Smooth muscle cell (in vitro differentiated cells): ENCODE measurements at regions not wholly inside any gene's neighbourhood (a gene's known extent, or its start where the extent isn't known, plus 50 kb on each side); places are given as distances from the start of the nearest gene placed in this dataset.
A peak's percentile ranks its signal among the peaks of the same experiment; 100 is the strongest.

ENCODE experiments used
- DNase-seq: peaks from one replicate; lab custom pipeline; 2025; ENCODE audit not compliant: unreplicated experiment; lab: John Stamatoyannopoulos, UW
- H2AFZ ChIP-seq: fragments of 200-600 bp; sonication (generic); 2 replicates; pipeline ENCODE4 v1.6.0; 2016; ENCODE audit warnings: antibody characterized with exemption, low read depth, mild to moderate bottlenecking
- H3F3A ChIP-seq: fragments of 200-600 bp; sonication (generic); 2 replicates; pipeline ENCODE4 v1.6.0; 2017; ENCODE audit warnings: antibody characterized with exemption, low read depth
- H3K27ac ChIP-seq: fragments of 200-600 bp; sonication (generic); 2 replicates; pipeline ENCODE4 v1.5.1; 2016; ENCODE audit warnings: low read depth, mild to moderate bottlenecking
- H3K27me3 ChIP-seq: fragments of 200-600 bp; sonication (generic); 2 replicates; pipeline ENCODE4 v1.6.1; 2016; ENCODE audit warnings: low read depth, mild to moderate bottlenecking
- H3K36me3 ChIP-seq: fragments of 200-600 bp; sonication (generic); 2 replicates; pipeline ENCODE4 v1.5.1; 2016; ENCODE audit warnings: low read depth
- H3K4me1 ChIP-seq: fragments of 200-600 bp; sonication (generic); 2 replicates; pipeline ENCODE4 v1.5.1; 2016; ENCODE audit warnings: low read depth
- H3K4me2 ChIP-seq: fragments of 200-600 bp; sonication (generic); 2 replicates; pipeline ENCODE4 v1.6.0; 2016; ENCODE audit warnings: mild to moderate bottlenecking
- H3K4me3 ChIP-seq: fragments of 200-600 bp; sonication (generic); 2 replicates; pipeline ENCODE4 v1.5.1; 2016; ENCODE audit warnings: mild to moderate bottlenecking
- H3K79me2 ChIP-seq: fragments of 200-600 bp; sonication (generic); 2 replicates; pipeline ENCODE4 v1.6.0; 2016; ENCODE audit warnings: low read depth, mild to moderate bottlenecking
- H3K9ac ChIP-seq: fragments of 200-600 bp; sonication (generic); 2 replicates; pipeline ENCODE4 v1.6.0; 2016; ENCODE audit warnings: low read depth
- H3K9me3 ChIP-seq: fragments of 200-600 bp; sonication (generic); replicated peaks from 2 replicates; pipeline ENCODE4 v1.5.1; 2016; ENCODE audit warnings: low read depth
- H4K20me1 ChIP-seq: fragments of 200-600 bp; sonication (generic); 2 replicates; pipeline ENCODE4 v1.6.0; 2016; ENCODE audit warnings: low read depth
- CTCF ChIP-seq: fragments of 200-600 bp; sonication (generic); IDR thresholded peaks from 2 replicates; pipeline ENCODE4 v1.5.1; 2017; ENCODE audit warnings: borderline replicate concordance, mild to moderate bottlenecking, antibody characterized with exemption; ENCODE audit not compliant: insufficient read depth, poor library complexity, severe bottlenecking
- WGBS: methylation state at CpG from one replicate; pipeline ENCODE4 v1.1.7; 2016; ENCODE audit warnings: low lambda C conversion rate; 5-methylcytosine and 5-hydroxymethylcytosine counted together

DNA sequence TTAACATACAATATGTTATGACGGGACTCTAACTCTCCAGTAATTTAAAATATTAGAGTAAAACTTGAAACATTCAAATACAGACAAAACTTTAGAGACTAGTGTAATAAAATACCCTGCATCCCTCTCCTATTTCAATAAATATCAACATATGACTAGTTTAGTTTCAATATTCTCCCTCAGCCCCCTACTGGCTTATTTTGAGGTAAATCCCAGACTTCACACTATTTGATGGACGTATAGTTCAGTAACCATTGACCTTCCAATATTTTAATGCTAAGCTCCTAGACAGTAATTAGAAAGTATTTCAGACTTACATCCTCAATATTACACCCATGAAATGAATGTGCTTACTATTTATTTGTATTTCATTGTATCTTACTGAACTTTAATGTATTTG, 180.7 kb upstream of the STARD13 start:
- no peaks in the 10 kb centered on the region for H3K9me3 ChIP-seq
- peaks cover under 1% of the 10 kb centered on the region for H3F3A ChIP-seq
- no peaks in the 10 kb centered on the region for H3K36me3 ChIP-seq
- no peak overlapping the region for H3K9ac ChIP-seq
- no peaks in the 10 kb centered on the region for H4K20me1 ChIP-seq
- no peak overlapping the region for H3K27ac ChIP-seq
- no peak overlapping the region for H3K4me3 ChIP-seq
- H2AFZ ChIP-seq: no peak overlapping the region
- H3K4me1 ChIP-seq: peaks cover 4% of the 10 kb centered on the region
- no peak for DNase-seq
- no peaks in the 10 kb centered on the region for H3K27me3 ChIP-seq
- H3K79me2 ChIP-seq: no peaks in the 10 kb centered on the region
- H3K4me2 ChIP-seq: no peak overlapping the region
- TF ChIP-seq CTCF: peak; percentile 12
- WGBS: 92% methylated on average over 2 of the region's 2 CpGs

GRCh38 chr13:33467556-33467955, 182.0 kb upstream of the STARD13 start:
- Histone ChIP-seq H3K27me3 (no peaks in the 10 kb centered on the region), H3F3A (peaks cover 4% of the 10 kb centered on the region), H3K27ac (no peak overlapping the region), H3K9ac (no peak overlapping the region), H3K79me2 (no peaks in the 10 kb centered on the region), H3K4me3 (no peak overlapping the region), H3K4me1 (peaks cover 9% of the 10 kb centered on the region), H3K9me3 (no peaks in the 10 kb centered on the region), H2AFZ (no peak overlapping the region), H3K4me2 (no peak overlapping the region), H3K36me3 (no peaks in the 10 kb centered on the region), H4K20me1 (no peaks in the 10 kb centered on the region)
- no peak for DNase-seq
- 98% methylated on average over 3 of the region's 3 CpGs for WGBS
- TF ChIP-seq CTCF: no peak

- no peaks in the 10 kb centered on the region for H4K20me1 ChIP-seq
- DNase-seq: no peak
- H3K9ac ChIP-seq: no peak overlapping the region
- H3K4me3 ChIP-seq: no peak overlapping the region
- H3K4me1 ChIP-seq: peaks cover 9% of the 10 kb centered on the region
- no peaks in the 10 kb centered on the region for H3K36me3 ChIP-seq
- no peaks in the 10 kb centered on the region for H3K27me3 ChIP-seq
- H3K4me2 ChIP-seq: peak overlapping the region; percentile 78
- H3F3A ChIP-seq: peaks cover 4% of the 10 kb centered on the region
- no peaks in the 10 kb centered on the region for H3K79me2 ChIP-seq
- no peak for TF ChIP-seq CTCF
- H3K9me3 ChIP-seq: no peaks in the 10 kb centered on the region
- peak overlapping the region; percentile 10 for H2AFZ ChIP-seq
- peak overlapping the region; percentile 41 for H3K27ac ChIP-seq
These were observed 185.6 kb upstream of the STARD13 start for GRCh38 chr13:33471204-33471603.

- H3K27ac ChIP-seq: no peak overlapping the region
- no peaks in the 10 kb centered on the region for H4K20me1 ChIP-seq
- H3K9ac ChIP-seq: no peak overlapping the region
- H3K27me3 ChIP-seq: no peaks in the 10 kb centered on the region
- no peak for TF ChIP-seq CTCF
- DNase-seq: no peak
- WGBS: 87% methylated on average over 3 of the region's 3 CpGs
- H3K9me3 ChIP-seq: no peaks in the 10 kb centered on the region
- no peak overlapping the region for H3K4me3 ChIP-seq
- H3K4me1 ChIP-seq: peaks cover 9% of the 10 kb centered on the region
- no peaks in the 10 kb centered on the region for H3K36me3 ChIP-seq
- H3F3A ChIP-seq: peaks cover 4% of the 10 kb centered on the region
- H2AFZ ChIP-seq: no peak overlapping the region
- H3K79me2 ChIP-seq: no peaks in the 10 kb centered on the region
- no peak overlapping the region for H3K4me2 ChIP-seq
These were observed 186.9 kb upstream of the STARD13 start for GRCh38 chr13:33472446-33472845.
